Liver (tissue), 3 donors: ENCODE measurements at regions not wholly inside any gene's neighbourhood (a gene's known extent, or its start where the extent isn't known, plus 50 kb on each side); places are given as distances from the start of the nearest gene placed in this dataset.

Source experiments
- ATF3 ChIP-seq: IDR thresholded peaks from 2 replicates; pipeline ENCODE4 v1.6.1; 2016; ENCODE audit warnings: antibody characterized with exemption
- CTCF ChIP-seq: fragments of 150-350 bp; IDR thresholded peaks from 2 replicates; pipeline ENCODE4 v1.5.1; 2017; ENCODE audit warnings: improper control_type of control experiment, low read depth, low read length; ENCODE audit not compliant: missing input control
- HNF4G ChIP-seq: IDR thresholded peaks from 2 replicates; pipeline ENCODE4 v1.6.1; 2016; ENCODE audit warnings: antibody characterized with exemption
- JUND ChIP-seq, 2 donors: IDR thresholded peaks; 2 replicates each; pipeline ENCODE4 v1.6.1; 2016; ENCODE audit warnings: antibody characterized with exemption in 2 of 2
- RAD21 ChIP-seq, 2 donors: IDR thresholded peaks; 2 replicates each; pipeline ENCODE4 v1.6.1; 2016; ENCODE audit warnings: antibody characterized with exemption in 2 of 2, mild to moderate bottlenecking in 2 of 2
- REST ChIP-seq: IDR thresholded peaks from 2 replicates; pipeline ENCODE4 v1.6.1; 2016; ENCODE audit warnings: antibody characterized with exemption, mild to moderate bottlenecking
- YY1 ChIP-seq: IDR thresholded peaks from 2 replicates; pipeline ENCODE4 v1.6.1; 2016; ENCODE audit warnings: antibody characterized with exemption, mild to moderate bottlenecking
- ZBTB33 ChIP-seq: IDR thresholded peaks from 2 replicates; pipeline ENCODE4 v1.6.1; 2016; ENCODE audit warnings: antibody characterized with exemption
- donor health status: healthy.
- donor health status: healthy.

GRCh38 chr20:41905199-41905598 is 287.0 kb upstream of the CHD6 start:
- no peak for TF ChIP-seq CTCF
- no peak for TF ChIP-seq ATF3
- no peak for TF ChIP-seq ZBTB33
- TF ChIP-seq HNF4G = no peak
- TF ChIP-seq RAD21 (IDR thresholded peaks at IDR 0.05) = no peak
- TF ChIP-seq JUND (IDR thresholded peaks at IDR 0.05) = no peak
- TF ChIP-seq YY1 = no peak
- TF ChIP-seq REST = no peak
